HepG2 (cell line): ENCODE measurements at regions not wholly inside any gene's neighbourhood (a gene's known extent, or its start where the extent isn't known, plus 50 kb on each side); places are given as distances from the start of the nearest gene placed in this dataset.

Experiments used
- ATAC-seq: fragments of 200-7000 bp; cut with Tn5 transposase; 3 replicates; pipeline ENCODE4 v1.9.1; 2020; ENCODE audit warnings: mild to moderate bottlenecking, moderate library complexity
- BruUV-seq: library from RNA; stranded (reverse); fragments of 400-500 nt; replicated peaks from 2 replicates; lab custom pipeline; 2021; lab: Mats Ljungman, UMichigan
- CTCF ChIA-PET: fragments of 300-600 bp; formaldehyde crosslinking; extraction: SDS; loops from one replicate; lab custom pipeline; 2021; ENCODE audit warnings: low total read pairs, inconsistent platforms, low intra/inter-chr PET ratio; lab: Yijun Ruan, JAX
- POLR2A ChIA-PET: fragments of 350-600 bp; sonication (Branson Sonifier 250); formaldehyde crosslinking; loops from one replicate; lab custom pipeline; 2020; ENCODE audit warnings: antibody characterized with exemption, inconsistent platforms; lab: Yijun Ruan, JAX
- DNase-seq: peaks from one replicate; pipeline ENCODE4 v3.0.0-alpha.2; 2015; ENCODE audit warnings: low spot score
- FAIRE-seq: peaks from 3 replicates; lab custom pipeline; 2011; peaks lifted over from hg19 to GRCh38; lab: Jason Lieb, UNC
- H2AFZ ChIP-seq: one replicate; pipeline ENCODE4 v1.6.1; 2011; ENCODE audit warnings: low read length, inconsistent platforms
- H3K27ac ChIP-seq: fragments of 300-600 bp; 3 replicates; pipeline ENCODE4 v1.8.0; 2011; ENCODE audit warnings: mixed run types, mild to moderate bottlenecking, mixed read lengths, low read length, inconsistent platforms; ENCODE audit not compliant: insufficient read depth; ENCODE audit errors: extremely low read length
- H3K27me3 ChIP-seq, 2 experiments: fragments of 200-600 bp in 1 of 2; 2 replicates in 1 of 2; 3 replicates in 1 of 2; pipeline versions ENCODE4 v1.6.0 to v1.8.0; 2011; ENCODE audit warnings: low read length in 2 of 2, mild to moderate bottlenecking in 2 of 2, moderate library complexity in 2 of 2, inconsistent platforms in 1 of 2; ENCODE audit not compliant: insufficient read depth in 2 of 2, control insufficient read depth in 1 of 2
- H3K36me3 ChIP-seq, 2 experiments: fragments of 200-600 bp in 1 of 2; replicated peaks in 1 of 2; 2 replicates in 1 of 2; 3 replicates in 1 of 2; pipeline versions ENCODE4 v1.5.1 to v1.8.0; 2011; ENCODE audit warnings: low read length in 2 of 2, inconsistent platforms in 1 of 2; ENCODE audit not compliant: insufficient read depth in 2 of 2, control insufficient read depth in 1 of 2
- H3K4me1 ChIP-seq: 2 replicates; pipeline ENCODE4 v1.5.1; 2012; ENCODE audit warnings: low read length, inconsistent platforms; ENCODE audit not compliant: insufficient read depth
- H3K4me2 ChIP-seq: 2 replicates; pipeline ENCODE4 v1.6.0; 2011; ENCODE audit warnings: low read depth, low read length, inconsistent platforms
- H3K4me3 ChIP-seq, 3 experiments: fragments of 200-600 bp in 1 of 3; sonication (generic), shearing (Covaris generic) in 1 of 3; replicated peaks in 1 of 3; 2 replicates each; pipeline ENCODE4 v1.5.1; 2011 to 2016; ENCODE audit warnings: low read length in 3 of 3, inconsistent platforms in 2 of 3, low read depth in 2 of 3, mild to moderate bottlenecking in 2 of 3, control low read depth in 1 of 3, mixed read lengths in 1 of 3; ENCODE audit not compliant: insufficient read depth in 1 of 3
- H3K79me2 ChIP-seq: one replicate; pipeline ENCODE4 v1.6.1; 2011; ENCODE audit warnings: low read length, inconsistent platforms; ENCODE audit not compliant: insufficient read depth
- H3K9ac ChIP-seq: 2 replicates; pipeline ENCODE4 v1.6.0; 2011; ENCODE audit warnings: mild to moderate bottlenecking, low read depth, low read length, inconsistent platforms; ENCODE audit not compliant: insufficient read depth
- H3K9me3 ChIP-seq: 2 replicates; pipeline ENCODE4 v1.5.1; 2012; ENCODE audit warnings: mild to moderate bottlenecking, low read length
- H4K20me1 ChIP-seq: 2 replicates; pipeline ENCODE4 v1.6.0; 2011; ENCODE audit warnings: inconsistent platforms, mild to moderate bottlenecking, low read length, moderate library complexity; ENCODE audit not compliant: insufficient read depth
- KIAA2018 ChIP-seq: sonication (generic); formaldehyde crosslinking; IDR thresholded peaks from 2 replicates; pipeline ENCODE4 v1.5.0; 2020; ENCODE audit warnings: mild to moderate bottlenecking, missing genetic modification reagents, borderline replicate concordance
- KLF12 ChIP-seq: sonication (generic); formaldehyde crosslinking; IDR thresholded peaks from 2 replicates; pipeline ENCODE4 v1.4.0; 2020; ENCODE audit warnings: missing genetic modification reagents, borderline replicate concordance
- MAFF ChIP-seq: IDR thresholded peaks from 2 replicates; pipeline ENCODE4 v1.6.1; 2011; ENCODE audit warnings: low read depth, low read length, improper control_type of control experiment
- MXD4 ChIP-seq: IDR thresholded peaks from 2 replicates; pipeline ENCODE4 v1.6.1; 2016; ENCODE audit warnings: mild to moderate bottlenecking, missing biosample characterization, missing genetic modification reagents
- ZNF7 ChIP-seq: IDR thresholded peaks from 2 replicates; pipeline ENCODE4 v1.6.1; 2016; ENCODE audit warnings: missing biosample characterization, missing genetic modification reagents
- WGBS: methylation state at CpG from one replicate; pipeline ENCODE4 v1.1.6; 2017; ENCODE audit warnings: low lambda C conversion rate; 5-methylcytosine and 5-hydroxymethylcytosine counted together
- in situ Hi-C: cut with HindIII; loops from 2 replicates; pipeline ENCODE4 v1.10.0; 2017; ENCODE audit warnings: low pct_unique_long_range_greater_than_20kb; ENCODE audit not compliant: extremely low pct_ligation_motif_present
- intact Hi-C: fragments of 100-400 bp; cut with micrococcal nuclease; formaldehyde crosslinking; loops from one replicate; pipeline ENCODE4 v1.10.0; 2022; ENCODE audit not compliant: unreplicated experiment
- TF ChIP-seq, protein P1 (sequence below): sonication (generic); formaldehyde crosslinking; IDR thresholded peaks from 2 replicates; pipeline ENCODE4 v1.4.0; 2020; ENCODE audit warnings: missing genetic modification reagents
- TF ChIP-seq, protein P2 (sequence below): IDR thresholded peaks from 2 replicates; pipeline ENCODE4 v1.6.1; 2016; ENCODE audit warnings: missing compliant biosample characterization, missing genetic modification reagents, borderline replicate concordance
- TF ChIP-seq, protein P3 (sequence below): sonication (generic); formaldehyde crosslinking; conservative IDR thresholded peaks from 2 replicates; pipeline ENCODE4 v1.4.0; 2020; ENCODE audit warnings: mild to moderate bottlenecking, missing genetic modification reagents, moderate library complexity

DNA sequence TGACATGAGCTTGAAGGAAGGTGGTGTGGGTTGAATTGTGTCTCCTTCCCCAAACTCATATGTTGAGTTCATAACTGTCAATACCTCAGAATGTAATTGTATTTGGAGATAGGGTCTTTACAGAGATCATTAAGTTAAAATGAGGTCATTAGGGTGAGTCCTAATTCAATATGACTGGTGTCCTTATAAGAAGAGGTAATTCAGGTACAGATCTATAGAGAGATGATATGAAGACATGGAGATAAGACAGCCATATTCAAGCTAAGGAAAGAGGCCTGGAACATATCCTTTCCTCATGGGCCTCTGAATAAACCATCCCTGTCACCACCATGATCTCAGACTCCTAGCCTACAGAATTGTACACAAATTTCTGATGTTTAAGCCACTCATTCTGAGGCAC lies 514.7 kb upstream of the MGAT4C start (continued):
- TF ChIP-seq, protein P1, sequence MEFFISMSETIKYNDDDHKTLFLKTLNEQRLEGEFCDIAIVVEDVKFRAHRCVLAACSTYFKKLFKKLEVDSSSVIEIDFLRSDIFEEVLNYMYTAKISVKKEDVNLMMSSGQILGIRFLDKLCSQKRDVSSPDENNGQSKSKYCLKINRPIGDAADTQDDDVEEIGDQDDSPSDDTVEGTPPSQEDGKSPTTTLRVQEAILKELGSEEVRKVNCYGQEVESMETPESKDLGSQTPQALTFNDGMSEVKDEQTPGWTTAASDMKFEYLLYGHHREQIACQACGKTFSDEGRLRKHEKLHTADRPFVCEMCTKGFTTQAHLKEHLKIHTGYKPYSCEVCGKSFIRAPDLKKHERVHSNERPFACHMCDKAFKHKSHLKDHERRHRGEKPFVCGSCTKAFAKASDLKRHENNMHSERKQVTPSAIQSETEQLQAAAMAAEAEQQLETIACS (CRISPR knock-in tag) = no peak
- TF ChIP-seq, protein P2, sequence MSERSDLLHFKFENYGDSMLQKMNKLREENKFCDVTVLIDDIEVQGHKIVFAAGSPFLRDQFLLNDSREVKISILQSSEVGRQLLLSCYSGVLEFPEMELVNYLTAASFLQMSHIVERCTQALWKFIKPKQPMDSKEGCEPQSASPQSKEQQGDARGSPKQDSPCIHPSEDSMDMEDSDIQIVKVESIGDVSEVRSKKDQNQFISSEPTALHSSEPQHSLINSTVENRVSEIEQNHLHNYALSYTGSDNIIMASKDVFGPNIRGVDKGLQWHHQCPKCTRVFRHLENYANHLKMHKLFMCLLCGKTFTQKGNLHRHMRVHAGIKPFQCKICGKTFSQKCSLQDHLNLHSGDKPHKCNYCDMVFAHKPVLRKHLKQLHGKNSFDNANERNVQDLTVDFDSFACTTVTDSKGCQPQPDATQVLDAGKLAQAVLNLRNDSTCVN (CRISPR knock-in tag) = no peak
- TF ChIP-seq, protein P3, sequence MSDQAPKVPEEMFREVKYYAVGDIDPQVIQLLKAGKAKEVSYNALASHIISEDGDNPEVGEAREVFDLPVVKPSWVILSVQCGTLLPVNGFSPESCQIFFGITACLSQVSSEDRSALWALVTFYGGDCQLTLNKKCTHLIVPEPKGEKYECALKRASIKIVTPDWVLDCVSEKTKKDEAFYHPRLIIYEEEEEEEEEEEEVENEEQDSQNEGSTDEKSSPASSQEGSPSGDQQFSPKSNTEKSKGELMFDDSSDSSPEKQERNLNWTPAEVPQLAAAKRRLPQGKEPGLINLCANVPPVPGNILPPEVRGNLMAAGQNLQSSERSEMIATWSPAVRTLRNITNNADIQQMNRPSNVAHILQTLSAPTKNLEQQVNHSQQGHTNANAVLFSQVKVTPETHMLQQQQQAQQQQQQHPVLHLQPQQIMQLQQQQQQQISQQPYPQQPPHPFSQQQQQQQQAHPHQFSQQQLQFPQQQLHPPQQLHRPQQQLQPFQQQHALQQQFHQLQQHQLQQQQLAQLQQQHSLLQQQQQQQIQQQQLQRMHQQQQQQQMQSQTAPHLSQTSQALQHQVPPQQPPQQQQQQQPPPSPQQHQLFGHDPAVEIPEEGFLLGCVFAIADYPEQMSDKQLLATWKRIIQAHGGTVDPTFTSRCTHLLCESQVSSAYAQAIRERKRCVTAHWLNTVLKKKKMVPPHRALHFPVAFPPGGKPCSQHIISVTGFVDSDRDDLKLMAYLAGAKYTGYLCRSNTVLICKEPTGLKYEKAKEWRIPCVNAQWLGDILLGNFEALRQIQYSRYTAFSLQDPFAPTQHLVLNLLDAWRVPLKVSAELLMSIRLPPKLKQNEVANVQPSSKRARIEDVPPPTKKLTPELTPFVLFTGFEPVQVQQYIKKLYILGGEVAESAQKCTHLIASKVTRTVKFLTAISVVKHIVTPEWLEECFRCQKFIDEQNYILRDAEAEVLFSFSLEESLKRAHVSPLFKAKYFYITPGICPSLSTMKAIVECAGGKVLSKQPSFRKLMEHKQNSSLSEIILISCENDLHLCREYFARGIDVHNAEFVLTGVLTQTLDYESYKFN (CRISPR knock-in tag) = no peak
- no peak for TF ChIP-seq KLF12 (CRISPR knock-in tag)
- TF ChIP-seq ZNF7 (CRISPR knock-in tag) = no peak
- TF ChIP-seq, all 625 proteins: peak for 0

DNA sequence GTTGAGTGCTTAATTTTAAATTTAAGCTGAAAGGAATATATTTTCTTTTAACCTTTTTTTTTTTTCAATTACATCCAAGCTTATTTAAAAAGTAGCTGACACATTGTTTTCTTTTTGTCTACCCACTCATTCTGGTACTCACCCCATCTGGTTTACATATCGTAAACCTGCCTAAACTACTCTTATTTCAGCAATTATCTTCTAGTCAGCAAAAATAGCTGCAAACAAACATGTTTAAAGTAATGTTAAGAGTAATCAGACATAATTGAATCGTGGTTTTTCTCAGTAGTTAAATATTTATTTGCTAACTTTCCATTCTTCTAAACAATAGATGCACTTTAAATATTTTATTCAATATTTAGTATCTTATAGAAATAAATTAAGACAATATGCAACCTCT lies 492.7 kb upstream of the MGAT4C start:
- Histone ChIP-seq H3K4me1 (no peaks in the 10 kb centered on the region), H3K9ac (no peak overlapping the region), H3K79me2 (no peaks in the 10 kb centered on the region), H3K36me3 (no peaks in the 10 kb centered on the region), H3K4me2 (no peak overlapping the region), H3K27ac (no peak overlapping the region), H3K9me3 (no peaks in the 10 kb centered on the region), H2AFZ (no peak overlapping the region), H4K20me1 (no peaks in the 10 kb centered on the region), H3K4me3 (no peak overlapping the region), H3K27me3 (no peaks in the 10 kb centered on the region)
- no peak for DNase-seq
- in situ Hi-C loops = no loop called here
- intact Hi-C loops = no loop called here
- 17% methylated on average over 2 of the region's 2 CpGs for WGBS
- ChIA-PET POLR2A (no interaction called here), CTCF (no interaction called here)
- FAIRE-seq = no peak
- no TSS peak for BruUV-seq
- ATAC-seq = no peak
- TF ChIP-seq MXD4 (CRISPR knock-in tag) = no peak
- TF ChIP-seq MAFF = peak; percentile 51
- no peak for TF ChIP-seq KIAA2018 (CRISPR knock-in tag)
